ENCODE measurements at regions not wholly inside any gene's neighbourhood (a gene's known extent, or its start where the extent isn't known, plus 50 kb on each side); places are given as distances from the start of the nearest gene placed in this dataset.

- TF ChIP-seq YY1 (IDR thresholded peaks at IDR 0.05; ENCODE audit: insufficient read depth, insufficient read length) (no peak), SUZ12 (IDR thresholded peaks at IDR 0.05; ENCODE audit: extremely low read depth, insufficient read depth, insufficient read length) (no peak)
These were observed 540.3 kb downstream of the TDRD15 start for GRCh38 chr2:21664083-21664482.
